SU-DHL-6 (cell line): ENCODE measurements at regions not wholly inside any gene's neighbourhood (a gene's known extent, or its start where the extent isn't known, plus 50 kb on each side); places are given as distances from the start of the nearest gene placed in this dataset.

Experiments used
- EZH2phosphoT487 ChIP-seq: fragments of 200-600 bp; sonication (generic), shearing (Covaris generic); conservative IDR thresholded peaks from 2 replicates; pipeline ENCODE4 v1.6.1; 2018; ENCODE audit warnings: mild to moderate bottlenecking, antibody characterized with exemption, low read length, moderate library complexity, mixed read lengths
- TF ChIP-seq, protein P1 (sequence below): fragments of 200-600 bp; sonication (generic); IDR thresholded peaks from one replicate; pipeline ENCODE4 v1.5.1; 2017; ENCODE audit warnings: antibody characterized with exemption, mild to moderate bottlenecking, low read length, moderate library complexity; ENCODE audit not compliant: insufficient read depth, poor library complexity, severe bottlenecking

DNA sequence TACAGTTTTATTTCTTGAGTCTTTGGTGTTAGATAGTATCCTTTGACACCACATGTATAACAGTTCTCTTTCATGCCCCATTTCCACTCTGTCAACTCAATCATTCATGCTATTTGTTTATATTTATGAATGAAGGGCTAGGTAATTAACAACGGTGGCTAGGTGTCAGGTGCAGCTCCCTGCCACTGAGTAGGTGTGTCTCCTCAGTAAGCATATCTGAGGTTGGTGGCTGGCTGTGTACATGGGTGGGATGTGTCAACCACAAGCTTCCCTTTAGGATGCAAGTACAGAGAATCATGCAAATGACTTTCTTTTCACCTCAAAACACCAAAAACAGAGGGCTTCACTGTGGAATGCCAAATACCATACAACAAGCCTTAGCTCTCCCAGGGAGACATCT lies 83.4 kb downstream of the ZNF365 start:
- TF ChIP-seq, protein P1, sequence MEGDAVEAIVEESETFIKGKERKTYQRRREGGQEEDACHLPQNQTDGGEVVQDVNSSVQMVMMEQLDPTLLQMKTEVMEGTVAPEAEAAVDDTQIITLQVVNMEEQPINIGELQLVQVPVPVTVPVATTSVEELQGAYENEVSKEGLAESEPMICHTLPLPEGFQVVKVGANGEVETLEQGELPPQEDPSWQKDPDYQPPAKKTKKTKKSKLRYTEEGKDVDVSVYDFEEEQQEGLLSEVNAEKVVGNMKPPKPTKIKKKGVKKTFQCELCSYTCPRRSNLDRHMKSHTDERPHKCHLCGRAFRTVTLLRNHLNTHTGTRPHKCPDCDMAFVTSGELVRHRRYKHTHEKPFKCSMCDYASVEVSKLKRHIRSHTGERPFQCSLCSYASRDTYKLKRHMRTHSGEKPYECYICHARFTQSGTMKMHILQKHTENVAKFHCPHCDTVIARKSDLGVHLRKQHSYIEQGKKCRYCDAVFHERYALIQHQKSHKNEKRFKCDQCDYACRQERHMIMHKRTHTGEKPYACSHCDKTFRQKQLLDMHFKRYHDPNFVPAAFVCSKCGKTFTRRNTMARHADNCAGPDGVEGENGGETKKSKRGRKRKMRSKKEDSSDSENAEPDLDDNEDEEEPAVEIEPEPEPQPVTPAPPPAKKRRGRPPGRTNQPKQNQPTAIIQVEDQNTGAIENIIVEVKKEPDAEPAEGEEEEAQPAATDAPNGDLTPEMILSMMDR = no peak
- no peak for TF ChIP-seq EZH2phosphoT487
